SK-N-SH (cell line): ENCODE measurements at regions not wholly inside any gene's neighbourhood (a gene's known extent, or its start where the extent isn't known, plus 50 kb on each side); places are given as distances from the start of the nearest gene placed in this dataset.

Source experiments
- CTCF ChIA-PET: fragments of 300-600, 350-600 bp; formaldehyde crosslinking; extraction: SDS; loops from one replicate; lab custom pipeline; 2021; lab: Yijun Ruan, JAX
- POLR2A ChIA-PET: fragments of 350-600 bp; sonication (Branson Sonifier 250); formaldehyde crosslinking; extraction: SDS; loops from one replicate; lab custom pipeline; 2020; ENCODE audit warnings: antibody characterized with exemption, inconsistent platforms; lab: Yijun Ruan, JAX
- DNase-seq: peaks from one replicate; pipeline ENCODE4 v3.0.0; 2012
- H2AFZ ChIP-seq: fragments of 200-600 bp; sonication (generic); 2 replicates; pipeline ENCODE4 v1.8.1; 2016; ENCODE audit warnings: antibody characterized with exemption, mild to moderate bottlenecking, low read depth
- H3F3A ChIP-seq: fragments of 200-600 bp; sonication (generic); replicated peaks from 2 replicates; pipeline ENCODE3; 2016; ENCODE audit warnings: antibody characterized with exemption, mild to moderate bottlenecking; ENCODE audit not compliant: insufficient read depth
- H3K27ac ChIP-seq, 2 experiments: fragments of 200-500 bp in 1 of 2; fragments of 200-600 bp in 1 of 2; sonication (Bioruptor generic) in 1 of 2; sonication (generic), shearing (Covaris generic) in 1 of 2; 2 replicates each; pipeline versions ENCODE4 v1.5.1 to v1.6.1; 2014 to 2016; ENCODE audit warnings: low read depth in 2 of 2, inconsistent platforms in 1 of 2, low read length in 1 of 2, mild to moderate bottlenecking in 1 of 2, mixed read lengths in 1 of 2
- H3K27me3 ChIP-seq: fragments of 200-600 bp; sonication (generic), shearing (Covaris generic); 2 replicates; pipeline ENCODE4 v1.6.1; 2016; ENCODE audit warnings: mixed run types; ENCODE audit not compliant: insufficient read depth
- H3K36me3 ChIP-seq, 2 experiments: fragments of 200-500 bp in 1 of 2; fragments of 200-600 bp in 1 of 2; sonication (Bioruptor generic) in 1 of 2; sonication (generic) in 1 of 2; replicated peaks in 1 of 2; 2 replicates each; pipeline versions ENCODE3 to v1.5.1; 2014 to 2016; ENCODE audit warnings: low read length in 1 of 2, mild to moderate bottlenecking in 1 of 2; ENCODE audit not compliant: insufficient read depth in 2 of 2, control insufficient read depth in 1 of 2
- H3K4me1 ChIP-seq, 2 experiments: fragments of 200-500 bp in 1 of 2; fragments of 200-600 bp in 1 of 2; sonication (Bioruptor generic) in 1 of 2; sonication (generic), shearing (Covaris generic) in 1 of 2; 2 replicates each; pipeline versions ENCODE4 v1.5.1 to v1.6.1; 2014 to 2016; ENCODE audit warnings: low read depth in 1 of 2, low read length in 1 of 2, mixed run types in 1 of 2; ENCODE audit not compliant: insufficient read depth in 2 of 2, control insufficient read depth in 1 of 2
- H3K4me2 ChIP-seq: fragments of 200-600 bp; sonication (generic), shearing (Covaris generic); 2 replicates; pipeline ENCODE4 v1.6.1; 2017; ENCODE audit warnings: mixed run types
- H3K4me3 ChIP-seq, 2 experiments: fragments of 200-500 bp in 1 of 2; fragments of 200-600 bp in 1 of 2; sonication (Bioruptor generic) in 1 of 2; sonication (generic), shearing (Covaris generic) in 1 of 2; 2 replicates each; pipeline versions ENCODE4 v1.5.1 to v1.8.1; 2014 to 2016; ENCODE audit warnings: low read depth in 2 of 2, inconsistent platforms in 1 of 2, low read length in 1 of 2, mild to moderate bottlenecking in 1 of 2, mixed read lengths in 1 of 2, moderate library complexity in 1 of 2
- H3K79me2 ChIP-seq: fragments of 200-600 bp; sonication (generic); 2 replicates; pipeline ENCODE4 v1.8.1; 2017; ENCODE audit warnings: mild to moderate bottlenecking; ENCODE audit not compliant: insufficient read depth
- H3K9ac ChIP-seq: fragments of 200-600 bp; sonication (generic); 2 replicates; pipeline ENCODE4 v1.6.1; 2017; ENCODE audit warnings: mixed run types
- H3K9me2 ChIP-seq: fragments of 200-600 bp; sonication (generic); 2 replicates; pipeline ENCODE4 v1.6.1; 2017; ENCODE audit warnings: mixed run types
- H3K9me3 ChIP-seq: fragments of 200-600 bp; sonication (generic); 2 replicates; pipeline ENCODE4 v1.6.1; 2017; ENCODE audit warnings: mixed run types, mild to moderate bottlenecking, moderate library complexity
- H4K20me1 ChIP-seq: fragments of 200-600 bp; sonication (generic); 2 replicates; pipeline ENCODE4 v1.6.1; 2017; ENCODE audit warnings: mild to moderate bottlenecking, mixed run types; ENCODE audit not compliant: insufficient read depth
- EP300 ChIP-seq, 2 experiments: IDR thresholded peaks; 2 replicates each; pipeline versions ENCODE4 v1.4.0 to v1.6.1; 2012; ENCODE audit warnings: borderline replicate concordance in 1 of 2, low read depth in 1 of 2, low read length in 1 of 2
- EZH2phosphoT487 ChIP-seq: fragments of 200-600 bp; sonication (generic); IDR thresholded peaks from 2 replicates; pipeline ENCODE4 v1.6.1; 2017; ENCODE audit warnings: low read depth, mixed run types, mild to moderate bottlenecking, antibody characterized with exemption, moderate library complexity, borderline replicate concordance
- FOSL2 ChIP-seq: IDR thresholded peaks from 2 replicates; pipeline ENCODE4 v1.4.0; 2012; ENCODE audit warnings: low read depth, mild to moderate bottlenecking, moderate library complexity, borderline replicate concordance
- FOXM1 ChIP-seq: IDR thresholded peaks from 2 replicates; pipeline ENCODE4 v1.4.0; 2012; ENCODE audit warnings: low read depth, mild to moderate bottlenecking
- GABPA ChIP-seq: IDR thresholded peaks from 2 replicates; pipeline ENCODE4 v1.4.0; 2012; ENCODE audit warnings: low read depth, mild to moderate bottlenecking
- GATA2 ChIP-seq: sonication (generic); formaldehyde crosslinking; IDR thresholded peaks from 2 replicates; pipeline ENCODE4 v1.5.0; 2020; ENCODE audit warnings: mild to moderate bottlenecking, missing genetic modification reagents
- MEF2A ChIP-seq: IDR thresholded peaks from 2 replicates; pipeline ENCODE4 v1.4.0; 2012; ENCODE audit warnings: low read depth, borderline replicate concordance
- MXI1 ChIP-seq: IDR thresholded peaks from 2 replicates; pipeline ENCODE4 v1.6.1; 2012; ENCODE audit warnings: mild to moderate bottlenecking, low read depth, low read length, improper control_type of control experiment
- NFIC ChIP-seq: IDR thresholded peaks from 2 replicates; pipeline ENCODE4 v1.4.0; 2012; ENCODE audit warnings: borderline replicate concordance
- NRF1 ChIP-seq: IDR thresholded peaks from 2 replicates; pipeline ENCODE4 v1.6.1; 2012; ENCODE audit warnings: low read depth, mild to moderate bottlenecking, low read length
- POLR2AphosphoS5 ChIP-seq: IDR thresholded peaks from 2 replicates; pipeline ENCODE4 v1.6.1; 2012; ENCODE audit warnings: low read depth, low read length
- RAD21 ChIP-seq: IDR thresholded peaks from 2 replicates; pipeline ENCODE4 v1.6.1; 2012; ENCODE audit warnings: mild to moderate bottlenecking, low read length
- RCOR1 ChIP-seq: fragments of 150-350 bp; IDR thresholded peaks from 2 replicates; pipeline ENCODE4 v1.6.1; 2017; ENCODE audit warnings: antibody characterized with exemption, low read length
- RXRA ChIP-seq: IDR thresholded peaks from 2 replicates; pipeline ENCODE4 v1.4.0; 2012; ENCODE audit warnings: low read depth, mild to moderate bottlenecking, borderline replicate concordance
- SIN3A ChIP-seq: IDR thresholded peaks from 2 replicates; pipeline ENCODE4 v1.6.1; 2012; ENCODE audit warnings: low read depth, mild to moderate bottlenecking, low read length, moderate library complexity, borderline replicate concordance
- YY1 ChIP-seq: IDR thresholded peaks from 2 replicates; pipeline ENCODE4 v1.4.0; 2012; ENCODE audit warnings: low read depth, mild to moderate bottlenecking
- WGBS: methylation state at CpG from one replicate; pipeline ENCODE4 v1.1.6; 2017; ENCODE audit warnings: low lambda C conversion rate; 5-methylcytosine and 5-hydroxymethylcytosine counted together
- TF ChIP-seq, protein P1 (sequence below): IDR thresholded peaks from 2 replicates; pipeline ENCODE4 v1.4.0; 2012; ENCODE audit warnings: low read depth
- TF ChIP-seq, protein P2 (sequence below): fragments of 150-350 bp; IDR thresholded peaks from 2 replicates; pipeline ENCODE4 v1.6.1; 2016; ENCODE audit warnings: mild to moderate bottlenecking, low read depth, low read length
- TF ChIP-seq, protein P3 (sequence below): fragments of 150-350 bp; IDR thresholded peaks from 2 replicates; pipeline ENCODE4 v1.6.1; 2017; ENCODE audit warnings: antibody characterized with exemption, low read length, low read depth, borderline replicate concordance
- TF ChIP-seq, protein P4 (sequence below): IDR thresholded peaks from 2 replicates; pipeline ENCODE4; 2012
- TF ChIP-seq, protein P5 (sequence below): fragments of 200-600 bp; sonication (generic); IDR thresholded peaks from 2 replicates; pipeline ENCODE4 v1.6.1; 2017; ENCODE audit warnings: antibody characterized with exemption, mild to moderate bottlenecking, moderate library complexity

DNA sequence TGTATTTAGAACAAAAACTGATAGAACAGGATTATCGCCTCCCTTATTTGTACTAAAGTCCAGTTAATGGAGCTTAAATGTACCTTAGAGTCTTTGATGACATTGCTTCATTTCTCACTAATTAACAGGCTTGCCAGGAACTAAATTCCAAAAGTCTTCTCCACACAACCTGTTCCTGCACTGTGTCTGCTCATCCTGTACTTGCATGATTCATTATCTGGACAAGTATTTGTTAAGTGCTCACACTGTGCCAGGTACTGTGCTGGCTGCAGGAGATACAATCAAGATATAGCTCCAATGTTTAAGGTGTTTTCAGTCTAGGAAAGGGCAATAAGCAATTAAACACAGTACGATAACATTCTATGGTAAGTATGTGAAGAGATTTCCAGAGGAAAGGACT is 485.9 kb upstream of the TENM4 start:
- CTCF ChIA-PET = no interaction called here
- TF ChIP-seq EZH2phosphoT487 = no peak
- no peak for TF ChIP-seq POLR2AphosphoS5
- TF ChIP-seq EP300 (IDR thresholded peaks at IDR 0.05; ENCODE audit: borderline replicate concordance in 1 of 2, low read depth in 1 of 2, low read length in 1 of 2) = no peak
- TF ChIP-seq GABPA = no peak
- no peak for TF ChIP-seq NRF1
- no peak for TF ChIP-seq RAD21
- TF ChIP-seq, protein P1, sequence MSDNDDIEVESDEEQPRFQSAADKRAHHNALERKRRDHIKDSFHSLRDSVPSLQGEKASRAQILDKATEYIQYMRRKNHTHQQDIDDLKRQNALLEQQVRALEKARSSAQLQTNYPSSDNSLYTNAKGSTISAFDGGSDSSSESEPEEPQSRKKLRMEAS = no peak
- no peak for TF ChIP-seq FOXM1
- TF ChIP-seq MEF2A = no peak
- TF ChIP-seq YY1 = no peak
- TF ChIP-seq, protein P2, sequence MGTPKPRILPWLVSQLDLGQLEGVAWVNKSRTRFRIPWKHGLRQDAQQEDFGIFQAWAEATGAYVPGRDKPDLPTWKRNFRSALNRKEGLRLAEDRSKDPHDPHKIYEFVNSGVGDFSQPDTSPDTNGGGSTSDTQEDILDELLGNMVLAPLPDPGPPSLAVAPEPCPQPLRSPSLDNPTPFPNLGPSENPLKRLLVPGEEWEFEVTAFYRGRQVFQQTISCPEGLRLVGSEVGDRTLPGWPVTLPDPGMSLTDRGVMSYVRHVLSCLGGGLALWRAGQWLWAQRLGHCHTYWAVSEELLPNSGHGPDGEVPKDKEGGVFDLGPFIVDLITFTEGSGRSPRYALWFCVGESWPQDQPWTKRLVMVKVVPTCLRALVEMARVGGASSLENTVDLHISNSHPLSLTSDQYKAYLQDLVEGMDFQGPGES = no peak
- TF ChIP-seq, protein P3, sequence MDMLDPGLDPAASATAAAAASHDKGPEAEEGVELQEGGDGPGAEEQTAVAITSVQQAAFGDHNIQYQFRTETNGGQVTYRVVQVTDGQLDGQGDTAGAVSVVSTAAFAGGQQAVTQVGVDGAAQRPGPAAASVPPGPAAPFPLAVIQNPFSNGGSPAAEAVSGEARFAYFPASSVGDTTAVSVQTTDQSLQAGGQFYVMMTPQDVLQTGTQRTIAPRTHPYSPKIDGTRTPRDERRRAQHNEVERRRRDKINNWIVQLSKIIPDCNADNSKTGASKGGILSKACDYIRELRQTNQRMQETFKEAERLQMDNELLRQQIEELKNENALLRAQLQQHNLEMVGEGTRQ = no peak
- TF ChIP-seq FOSL2 = no peak
- TF ChIP-seq SIN3A = no peak
- TF ChIP-seq, protein P4, sequence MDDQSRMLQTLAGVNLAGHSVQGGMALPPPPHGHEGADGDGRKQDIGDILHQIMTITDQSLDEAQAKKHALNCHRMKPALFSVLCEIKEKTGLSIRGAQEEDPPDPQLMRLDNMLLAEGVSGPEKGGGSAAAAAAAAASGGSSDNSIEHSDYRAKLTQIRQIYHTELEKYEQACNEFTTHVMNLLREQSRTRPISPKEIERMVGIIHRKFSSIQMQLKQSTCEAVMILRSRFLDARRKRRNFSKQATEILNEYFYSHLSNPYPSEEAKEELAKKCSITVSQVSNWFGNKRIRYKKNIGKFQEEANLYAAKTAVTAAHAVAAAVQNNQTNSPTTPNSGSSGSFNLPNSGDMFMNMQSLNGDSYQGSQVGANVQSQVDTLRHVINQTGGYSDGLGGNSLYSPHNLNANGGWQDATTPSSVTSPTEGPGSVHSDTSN = no peak
- no peak for TF ChIP-seq NFIC
- TF ChIP-seq GATA2 (CRISPR knock-in tag) = no peak
- no peaks in the 10 kb centered on the region for H3K79me2 ChIP-seq

DNA sequence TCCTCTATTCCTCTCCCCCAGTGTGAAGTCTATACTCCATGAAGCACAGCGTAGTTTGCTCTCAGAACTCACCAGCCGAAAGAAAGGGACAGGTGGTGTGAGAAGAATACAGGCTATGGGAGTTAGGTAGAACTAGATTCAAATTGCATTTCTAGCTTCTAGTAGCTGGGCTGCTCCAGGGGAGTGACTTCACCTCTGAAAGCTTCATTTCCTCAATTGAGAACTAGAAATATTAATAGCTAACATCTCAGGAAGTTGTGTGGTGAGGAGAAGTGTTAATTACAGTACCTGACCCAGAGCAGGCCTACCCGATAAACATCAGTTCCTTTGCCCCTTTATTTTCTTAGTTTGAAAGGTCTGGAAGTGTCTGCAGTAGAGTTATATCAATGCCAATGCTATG is 484.7 kb upstream of the TENM4 start:
- Histone ChIP-seq H2AFZ (no peak overlapping the region), H3F3A (no peaks in the 10 kb centered on the region), H4K20me1 (no peaks in the 10 kb centered on the region), H3K36me3 (no peaks in the 10 kb centered on the region), H3K9ac (no peak overlapping the region), H3K27me3 (no peaks in the 10 kb centered on the region), H3K4me3 (no peak overlapping the region), H3K4me2 (no peak overlapping the region), H3K9me2 (no peaks in the 10 kb centered on the region), H3K79me2 (no peaks in the 10 kb centered on the region), H3K27ac (no peak overlapping the region), H3K9me3 (no peaks in the 10 kb centered on the region), H3K4me1 (no peaks in the 10 kb centered on the region)
- POLR2A ChIA-PET = no interaction called here
- CTCF ChIA-PET = no interaction called here
- 71% methylated on average over 3 of the region's 3 CpGs for WGBS
- no peak for DNase-seq
- TF ChIP-seq, protein P5, sequence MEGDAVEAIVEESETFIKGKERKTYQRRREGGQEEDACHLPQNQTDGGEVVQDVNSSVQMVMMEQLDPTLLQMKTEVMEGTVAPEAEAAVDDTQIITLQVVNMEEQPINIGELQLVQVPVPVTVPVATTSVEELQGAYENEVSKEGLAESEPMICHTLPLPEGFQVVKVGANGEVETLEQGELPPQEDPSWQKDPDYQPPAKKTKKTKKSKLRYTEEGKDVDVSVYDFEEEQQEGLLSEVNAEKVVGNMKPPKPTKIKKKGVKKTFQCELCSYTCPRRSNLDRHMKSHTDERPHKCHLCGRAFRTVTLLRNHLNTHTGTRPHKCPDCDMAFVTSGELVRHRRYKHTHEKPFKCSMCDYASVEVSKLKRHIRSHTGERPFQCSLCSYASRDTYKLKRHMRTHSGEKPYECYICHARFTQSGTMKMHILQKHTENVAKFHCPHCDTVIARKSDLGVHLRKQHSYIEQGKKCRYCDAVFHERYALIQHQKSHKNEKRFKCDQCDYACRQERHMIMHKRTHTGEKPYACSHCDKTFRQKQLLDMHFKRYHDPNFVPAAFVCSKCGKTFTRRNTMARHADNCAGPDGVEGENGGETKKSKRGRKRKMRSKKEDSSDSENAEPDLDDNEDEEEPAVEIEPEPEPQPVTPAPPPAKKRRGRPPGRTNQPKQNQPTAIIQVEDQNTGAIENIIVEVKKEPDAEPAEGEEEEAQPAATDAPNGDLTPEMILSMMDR = no peak
- TF ChIP-seq, protein P4 = no peak
- TF ChIP-seq GATA2 (CRISPR knock-in tag) (no peak), RXRA (no peak), MXI1 (no peak), MEF2A (no peak), RCOR1 (no peak)

More for the DNA sequence above, 485.9 kb upstream of the TENM4 start:
- H3K36me3 ChIP-seq = no peaks in the 10 kb centered on the region
- no peaks in the 10 kb centered on the region for H3F3A ChIP-seq
- H3K4me2 ChIP-seq = no peak overlapping the region
- H3K4me3 ChIP-seq = no peak overlapping the region
- no peaks in the 10 kb centered on the region for H3K9me2 ChIP-seq
- no peak overlapping the region for H3K27ac ChIP-seq
- no peaks in the 10 kb centered on the region for H3K27me3 ChIP-seq
- no peaks in the 10 kb centered on the region for H3K4me1 ChIP-seq
- H2AFZ ChIP-seq = no peak overlapping the region
- POLR2A ChIA-PET = no interaction called here
- H3K9me3 ChIP-seq = no peaks in the 10 kb centered on the region
- no peaks in the 10 kb centered on the region for H4K20me1 ChIP-seq
- 54% methylated on average over 2 of the region's 2 CpGs for WGBS
- DNase-seq = no peak
- no peak overlapping the region for H3K9ac ChIP-seq
